DOHH2 (cell line): ENCODE measurements at regions not wholly inside any gene's neighbourhood (a gene's known extent, or its start where the extent isn't known, plus 50 kb on each side); places are given as distances from the start of the nearest gene placed in this dataset.

Experiments
- EZH2phosphoT487 ChIP-seq: fragments of 200-600 bp; sonication (generic); IDR thresholded peaks from 2 replicates; pipeline ENCODE4 v1.6.1; 2017; ENCODE audit warnings: borderline replicate concordance, mild to moderate bottlenecking, antibody characterized with exemption, low read length, moderate library complexity, mixed read lengths
- TF ChIP-seq, protein P1 (sequence below): fragments of 200-600 bp; sonication (generic); IDR thresholded peaks from one replicate; pipeline ENCODE4 v1.5.1; 2014; ENCODE audit warnings: antibody characterized with exemption, mild to moderate bottlenecking, low read depth, low read length; ENCODE audit not compliant: poor library complexity, severe bottlenecking

- TF ChIP-seq, protein P1, sequence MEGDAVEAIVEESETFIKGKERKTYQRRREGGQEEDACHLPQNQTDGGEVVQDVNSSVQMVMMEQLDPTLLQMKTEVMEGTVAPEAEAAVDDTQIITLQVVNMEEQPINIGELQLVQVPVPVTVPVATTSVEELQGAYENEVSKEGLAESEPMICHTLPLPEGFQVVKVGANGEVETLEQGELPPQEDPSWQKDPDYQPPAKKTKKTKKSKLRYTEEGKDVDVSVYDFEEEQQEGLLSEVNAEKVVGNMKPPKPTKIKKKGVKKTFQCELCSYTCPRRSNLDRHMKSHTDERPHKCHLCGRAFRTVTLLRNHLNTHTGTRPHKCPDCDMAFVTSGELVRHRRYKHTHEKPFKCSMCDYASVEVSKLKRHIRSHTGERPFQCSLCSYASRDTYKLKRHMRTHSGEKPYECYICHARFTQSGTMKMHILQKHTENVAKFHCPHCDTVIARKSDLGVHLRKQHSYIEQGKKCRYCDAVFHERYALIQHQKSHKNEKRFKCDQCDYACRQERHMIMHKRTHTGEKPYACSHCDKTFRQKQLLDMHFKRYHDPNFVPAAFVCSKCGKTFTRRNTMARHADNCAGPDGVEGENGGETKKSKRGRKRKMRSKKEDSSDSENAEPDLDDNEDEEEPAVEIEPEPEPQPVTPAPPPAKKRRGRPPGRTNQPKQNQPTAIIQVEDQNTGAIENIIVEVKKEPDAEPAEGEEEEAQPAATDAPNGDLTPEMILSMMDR: no peak
- TF ChIP-seq EZH2phosphoT487: no peak
These were observed 447.8 kb downstream of the KIF2B start for GRCh38 chr17:54270499-54270898.
